DOHH2 (cell line): ENCODE measurements at regions not wholly inside any gene's neighbourhood (a gene's known extent, or its start where the extent isn't known, plus 50 kb on each side); places are given as distances from the start of the nearest gene placed in this dataset.

Experiments used
- CTCF ChIP-seq: fragments of 200-600 bp; sonication (generic); IDR thresholded peaks from one replicate; pipeline ENCODE4 v1.5.1; 2014; ENCODE audit warnings: antibody characterized with exemption, mild to moderate bottlenecking, low read depth, low read length; ENCODE audit not compliant: poor library complexity, severe bottlenecking
- EZH2phosphoT487 ChIP-seq: fragments of 200-600 bp; sonication (generic); IDR thresholded peaks from 2 replicates; pipeline ENCODE4 v1.6.1; 2017; ENCODE audit warnings: borderline replicate concordance, mild to moderate bottlenecking, antibody characterized with exemption, low read length, moderate library complexity, mixed read lengths

- TF ChIP-seq CTCF (no peak), EZH2phosphoT487 (no peak)
These were observed 76.5 kb upstream of the RGS17 start for GRCh38 chr6:153207617-153208016.
